ENCODE measurements at regions not wholly inside any gene's neighbourhood (a gene's known extent, or its start where the extent isn't known, plus 50 kb on each side); places are given as distances from the start of the nearest gene placed in this dataset.

- TF ChIP-seq CTCF (IDR thresholded peaks at IDR 0.05; ENCODE audit: control extremely low read depth, extremely low read depth, low read depth, missing control alignments): no peak
- no peak for DNase-seq (ENCODE audit: extremely low spot score)
- ChIA-PET CTCF (no interaction called here), POLR2A (no interaction called here)
Measured at GRCh38 chr3:124413989-124414598, 316.2 kb upstream of the UMPS start.

DNA sequence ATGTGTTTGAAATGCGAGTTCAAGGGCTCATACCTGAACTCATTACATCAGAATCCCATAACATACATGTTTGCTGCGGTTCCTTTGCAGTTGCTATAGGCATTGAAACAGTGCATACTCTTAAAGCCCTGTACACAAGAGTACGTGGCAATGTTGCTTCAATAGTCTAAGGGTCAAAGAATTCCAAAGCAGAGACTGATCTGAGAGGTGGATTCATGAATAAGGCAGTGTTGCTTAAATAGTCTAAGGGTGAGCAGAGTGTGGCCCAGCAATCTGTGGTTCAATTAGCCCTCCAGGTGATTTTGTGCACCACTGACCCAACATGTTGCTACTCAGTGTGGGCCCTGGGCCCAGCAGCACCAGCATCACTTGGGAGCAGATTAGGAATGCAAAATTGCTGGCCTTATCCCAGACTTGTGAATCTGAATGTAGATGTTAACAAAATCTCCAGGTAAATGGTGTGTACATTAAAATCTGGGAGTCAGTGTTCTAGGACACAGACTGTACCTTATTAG, 314.7 kb upstream of the UMPS start:
- TF ChIP-seq CTCF (IDR thresholded peaks at IDR 0.05; ENCODE audit: control extremely low read depth, extremely low read depth, low read depth, missing control alignments): no peak
- POLR2A ChIA-PET: no interaction called here
- DNase-seq (ENCODE audit: extremely low spot score): no peak
- CTCF ChIA-PET: no interaction called here

DNA sequence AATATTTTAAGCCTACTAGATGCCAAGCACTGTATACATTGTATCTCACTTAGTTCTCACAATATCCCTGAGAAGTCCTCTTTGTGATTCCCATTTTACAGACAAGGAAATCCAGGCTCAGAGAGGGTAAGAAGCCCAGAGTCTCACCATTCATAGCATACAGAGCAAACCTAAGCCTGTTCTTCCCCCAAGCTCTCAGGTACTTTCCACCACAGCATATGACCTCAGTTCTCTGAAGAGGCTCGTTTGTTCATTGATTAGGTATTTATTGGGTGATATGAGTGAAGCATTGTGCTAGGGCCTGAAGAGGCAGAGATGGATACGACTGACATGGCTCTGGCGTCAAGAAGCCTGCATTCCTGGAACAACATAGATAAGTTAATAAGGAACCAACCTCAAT, 310.9 kb upstream of the UMPS start:
- ChIA-PET POLR2A (no interaction called here), CTCF (no interaction called here)
- no peak for TF ChIP-seq CTCF (IDR thresholded peaks at IDR 0.05; ENCODE audit: control extremely low read depth, extremely low read depth, low read depth, missing control alignments)
- DNase-seq (ENCODE audit: extremely low spot score): no peak

GRCh38 chr3:124420392-124420791, 309.9 kb upstream of the UMPS start:
- TF ChIP-seq CTCF (IDR thresholded peaks at IDR 0.05; ENCODE audit: control extremely low read depth, extremely low read depth, low read depth, missing control alignments): no peak
- DNase-seq (ENCODE audit: extremely low spot score): no peak
- CTCF ChIA-PET: interaction anchor here (1.2 kb wide), 1 partner anchor 67 kb away, joined by 3 read pairs; no protein-coding TSS in a partner anchor
- POLR2A ChIA-PET: no interaction called here

DNA sequence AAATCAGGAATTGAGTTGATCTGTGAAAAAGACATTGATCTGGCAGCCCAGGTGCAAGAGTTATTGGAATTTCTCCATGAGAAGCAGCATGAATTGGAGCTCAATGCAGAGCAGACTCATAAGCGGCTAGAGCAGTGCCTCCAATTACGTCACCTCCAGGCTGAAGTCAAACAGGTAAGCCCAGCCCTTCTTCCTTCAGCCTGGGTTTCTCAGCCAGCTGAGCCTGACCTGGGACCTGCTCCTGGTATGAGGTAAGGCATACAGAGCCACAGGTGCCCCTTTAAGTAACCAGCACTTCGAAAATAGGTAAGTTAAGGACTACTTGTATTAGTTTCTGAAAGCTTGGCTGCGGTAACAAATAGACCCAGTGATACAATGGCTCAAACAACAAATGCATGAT, 307.4 kb upstream of the UMPS start:
- CTCF ChIA-PET: no interaction called here

DNA sequence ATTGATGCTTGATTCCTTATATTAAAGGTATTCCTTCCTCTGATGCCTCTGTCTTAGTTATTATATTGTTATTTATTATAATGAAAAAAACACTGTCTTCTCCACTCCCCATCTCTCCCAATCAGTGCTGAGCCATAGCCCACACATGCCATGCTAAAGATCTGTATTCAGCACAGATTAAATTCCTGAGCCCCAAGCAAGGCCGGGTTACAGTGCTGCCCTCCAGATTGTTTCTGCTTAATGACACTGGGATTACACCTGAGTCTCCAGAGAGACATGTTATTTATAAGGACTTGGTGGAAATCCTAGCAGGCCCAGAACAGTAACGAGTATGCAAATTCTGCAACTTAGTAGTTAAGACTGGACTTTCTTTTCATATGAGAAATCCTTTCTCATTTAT, 305.9 kb upstream of the UMPS start:
- no peak for TF ChIP-seq CTCF (IDR thresholded peaks at IDR 0.05; ENCODE audit: control extremely low read depth, extremely low read depth, low read depth, missing control alignments)
- CTCF ChIA-PET: no interaction called here
- POLR2A ChIA-PET: no interaction called here
- DNase-seq (ENCODE audit: extremely low spot score): no peak

More for the DNA sequence above, 307.4 kb upstream of the UMPS start:
- no peak for DNase-seq (ENCODE audit: extremely low spot score)
- TF ChIP-seq CTCF (IDR thresholded peaks at IDR 0.05; ENCODE audit: control extremely low read depth, extremely low read depth, low read depth, missing control alignments): no peak
- POLR2A ChIA-PET: no interaction called here

Measured in GM10248 (cell line).